Endothelial cell of umbilical vein (primary cell): ENCODE measurements at regions not wholly inside any gene's neighbourhood (a gene's known extent, or its start where the extent isn't known, plus 50 kb on each side); places are given as distances from the start of the nearest gene placed in this dataset.

ENCODE experiments used
- BruUV-seq: library from RNA; stranded (reverse); fragments of 400-500 nt; replicated peaks from 2 replicates; lab custom pipeline; 2021; lab: Mats Ljungman, UMichigan
- CTCF ChIA-PET: fragments of 300-600, 350-600 bp; sonication (Branson Sonifier 250); formaldehyde crosslinking; loops from one replicate; lab custom pipeline; 2021; ENCODE audit warnings: antibody characterized with exemption, inconsistent platforms; lab: Charles Lee
- POLR2A ChIA-PET: fragments of 300-600, 350-600 bp; sonication (Branson Sonifier 250); formaldehyde crosslinking; loops from one replicate; lab custom pipeline; 2021; ENCODE audit warnings: antibody characterized with exemption, inconsistent platforms; lab: Charles Lee
- DNase-seq: peaks from one replicate; pipeline ENCODE4 v3.0.0-alpha.2; 2011; ENCODE audit warnings: low read depth, low spot score
- FAIRE-seq: peaks from 2 replicates; lab custom pipeline; 2011; peaks lifted over from hg19 to GRCh38; lab: Jason Lieb, UNC
- H2AFZ ChIP-seq: 2 replicates; pipeline ENCODE4 v1.6.0; 2012; ENCODE audit warnings: low read depth, low read length, control low read depth, inconsistent platforms
- H3K27ac ChIP-seq: 2 replicates; pipeline ENCODE4 v1.5.1; 2011; ENCODE audit warnings: low read depth, mild to moderate bottlenecking, control low read depth, low read length, moderate library complexity; ENCODE audit not compliant: insufficient read depth
- H3K27me3 ChIP-seq, 2 experiments: 2 replicates each; pipeline versions ENCODE4 v1.6.0 to v1.6.1; 2011; ENCODE audit warnings: low read length in 2 of 2, mixed read lengths in 1 of 2; ENCODE audit not compliant: control insufficient read depth in 2 of 2, insufficient read depth in 2 of 2
- H3K36me3 ChIP-seq, 2 experiments: 2 replicates in 1 of 2; 3 replicates in 1 of 2; pipeline ENCODE4 v1.5.1; 2011; ENCODE audit warnings: low read length in 2 of 2, mild to moderate bottlenecking in 1 of 2, moderate library complexity in 1 of 2; ENCODE audit not compliant: control insufficient read depth in 2 of 2, insufficient read depth in 2 of 2; ENCODE audit errors: extremely low read depth in 1 of 2
- H3K4me1 ChIP-seq: 3 replicates; pipeline ENCODE4 v1.5.1; 2011; ENCODE audit warnings: mild to moderate bottlenecking, low read length; ENCODE audit not compliant: control insufficient read depth, insufficient read depth; ENCODE audit errors: extremely low read depth
- H3K4me2 ChIP-seq: 2 replicates; pipeline ENCODE4 v1.6.1; 2011; ENCODE audit warnings: low read length, control low read depth, mixed read lengths; ENCODE audit not compliant: insufficient read depth
- H3K4me3 ChIP-seq, 3 experiments: fragments of 200-600 bp in 1 of 3; sonication (generic), shearing (Covaris generic) in 1 of 3; replicated peaks in 1 of 3; 2 replicates each; pipeline ENCODE4 v1.5.1; 2011 to 2016; ENCODE audit warnings: control low read depth in 3 of 3, low read length in 3 of 3, mild to moderate bottlenecking in 2 of 3, inconsistent platforms in 1 of 3, low read depth in 1 of 3, moderate library complexity in 1 of 3; ENCODE audit not compliant: insufficient read depth in 1 of 3
- H3K79me2 ChIP-seq: 2 replicates; pipeline ENCODE4 v1.6.0; 2012; ENCODE audit warnings: low read length, inconsistent platforms; ENCODE audit not compliant: control insufficient read depth, insufficient read depth
- H3K9ac ChIP-seq: replicated peaks from 2 replicates; pipeline ENCODE3; 2011; ENCODE audit warnings: low read length, control low read depth; ENCODE audit not compliant: insufficient read depth; ENCODE audit errors: extremely low read depth
- H3K9me1 ChIP-seq: replicated peaks from 3 replicates; pipeline ENCODE4 v1.6.0; 2011; ENCODE audit warnings: mild to moderate bottlenecking, low read length; ENCODE audit not compliant: control insufficient read depth, insufficient read depth; ENCODE audit errors: extremely low read depth
- H3K9me3 ChIP-seq: replicated peaks from 2 replicates; pipeline ENCODE4 v1.5.1; 2012; ENCODE audit warnings: low read length, inconsistent platforms; ENCODE audit not compliant: control insufficient read depth, insufficient read depth
- H4K20me1 ChIP-seq: replicated peaks from 2 replicates; pipeline ENCODE3; 2011; ENCODE audit warnings: mild to moderate bottlenecking, low read length; ENCODE audit not compliant: control insufficient read depth, insufficient read depth; ENCODE audit errors: extremely low read depth
- CTCF ChIP-seq, 2 donors: IDR thresholded peaks; 1 replicate in 1 of 2; 2 replicates in 1 of 2; pipeline ENCODE4 v1.5.1; 2011; ENCODE audit warnings: low read length in 2 of 2, mild to moderate bottlenecking in 2 of 2, moderate library complexity in 2 of 2, control low read depth in 1 of 2, inconsistent platforms in 1 of 2, low read depth in 1 of 2; ENCODE audit not compliant: insufficient read depth in 1 of 2; ENCODE audit errors: extremely low read depth in 1 of 2
- EZH2 ChIP-seq: IDR thresholded peaks from 2 replicates; pipeline ENCODE4 v1.6.1; 2012; ENCODE audit warnings: borderline replicate concordance, low read depth, mild to moderate bottlenecking, moderate library complexity, low read length, inconsistent platforms; ENCODE audit not compliant: severe bottlenecking
- FOS ChIP-seq: IDR thresholded peaks from 2 replicates; pipeline ENCODE4 v1.6.1; 2011; ENCODE audit warnings: mild to moderate bottlenecking, low read length, moderate library complexity, borderline replicate concordance; ENCODE audit not compliant: insufficient read depth
- JUN ChIP-seq: IDR thresholded peaks from 2 replicates; pipeline ENCODE4 v1.6.1; 2011; ENCODE audit warnings: borderline replicate concordance, low read depth; ENCODE audit not compliant: insufficient read length, insufficient read depth
- MYC ChIP-seq: IDR thresholded peaks from one replicate; pipeline ENCODE4 v1.6.1; 2011; ENCODE audit warnings: mild to moderate bottlenecking, low read depth, low read length
- dilution Hi-C: fragments of 300-500 bp; cut with MboI; formaldehyde crosslinking; loops from one replicate; pipeline ENCODE4 v1.15.0; 2019; ENCODE audit warnings: low sequenced_read_pairs; ENCODE audit not compliant: extremely low pct_ligation_motif_present
- intact Hi-C: fragments of 100-400 bp; cut with micrococcal nuclease; formaldehyde crosslinking; loops from one replicate; pipeline ENCODE4 v1.10.0; 2022

GRCh38 chr1:117758444-117759316, 152.8 kb downstream of the TENT5C start:
- BruUV-seq = no TSS peak
- Histone ChIP-seq H2AFZ (peak overlapping the region; percentile 98), H3K9me3 (no peaks in the 10 kb centered on the region), H4K20me1 (no peaks in the 10 kb centered on the region), H3K79me2 (no peaks in the 10 kb centered on the region), H3K9me1 (no peaks in the 10 kb centered on the region), H3K4me2 (peak overlapping the region; percentile 88), H3K27me3 (peaks cover 10% of the 10 kb centered on the region in 2 experiments), H3K36me3 (no peaks in the 10 kb centered on the region), H3K4me3 (peak overlapping the region; percentile 15 to 39 (median 29)), H3K9ac (no peak overlapping the region), H3K4me1 (peaks cover 8% of the 10 kb centered on the region), H3K27ac (no peak overlapping the region)
- POLR2A ChIA-PET = no interaction called here
- dilution Hi-C loops (loop anchor here (25.0 kb wide), 1 partner anchor 221 kb away; no protein-coding TSS in a partner anchor), intact Hi-C loops (loop anchor here (1.0 to 10.0 kb wide), 3 partner anchors 137 to 634 kb away; partner anchors contain the start of gene TRIM45)
- DNase-seq (peak; percentile 86), FAIRE-seq (peak; percentile 92)
- TF ChIP-seq CTCF (IDR thresholded peaks at IDR 0.05; ENCODE audit: extremely low read depth in 1 of 2, insufficient read depth in 1 of 2, low read depth in 1 of 2, low read length in 2 of 2) (peak; percentile 79 to 83), FOS (no peak), JUN (no peak), MYC (no peak), EZH2 (no peak)
- CTCF ChIA-PET = interaction anchor here (0.6 to 10.6 kb wide), 46 partner anchors 10 to 1609 kb away, joined by 3 to 398 read pairs (median 4); partner anchors contain the start of genes TENT5C and TTF2
